BLaER1 treated with 17β-estradiol and CSF1 and Interleukin-3, amounts not matched to agents 10 nM and 100 nM (cell line): ENCODE measurements at regions not wholly inside any gene's neighbourhood (a gene's known extent, or its start where the extent isn't known, plus 50 kb on each side); places are given as distances from the start of the nearest gene placed in this dataset.

Source experiments
- H3K27ac ChIP-seq, 11 experiments: shearing (Covaris generic); formaldehyde crosslinking; 2 replicates each; pipeline ENCODE4 v1.8.1; 2022
- H3K27me3 ChIP-seq, 11 experiments: shearing (Covaris generic); formaldehyde crosslinking; 2 replicates each; pipeline ENCODE4 v1.8.1; 2022
- H3K36me3 ChIP-seq, 11 experiments: shearing (Covaris generic); formaldehyde crosslinking; 2 replicates each; pipeline ENCODE4 v1.8.1; 2022
- H3K4me1 ChIP-seq, 10 experiments: shearing (Covaris generic); formaldehyde crosslinking; 2 replicates each; pipeline ENCODE4 v1.8.1; 2022
- H3K4me2 ChIP-seq, 11 experiments: shearing (Covaris generic); formaldehyde crosslinking; 2 replicates each; pipeline ENCODE4 v1.8.1; 2022
- H3K4me3 ChIP-seq, 10 experiments: shearing (Covaris generic); formaldehyde crosslinking; 2 replicates each; pipeline ENCODE4 v1.8.1; 2022
- H3K9ac ChIP-seq, 11 experiments: shearing (Covaris generic); formaldehyde crosslinking; 2 replicates each; pipeline ENCODE4 v1.8.1; 2022
- H3K9me3 ChIP-seq, 11 experiments: shearing (Covaris generic); formaldehyde crosslinking; replicated peaks in 1 of 11; 2 replicates each; pipeline ENCODE4 v1.8.1; 2022
- H4K20me1 ChIP-seq, 11 experiments: shearing (Covaris generic); formaldehyde crosslinking; 2 replicates each; pipeline ENCODE4 v1.8.1; 2022
- Cebpa-rat ChIP-seq, 11 experiments: shearing (Covaris generic); IDR thresholded peaks; 2 replicates each; pipeline ENCODE4 v1.8.1; 2022

DNA sequence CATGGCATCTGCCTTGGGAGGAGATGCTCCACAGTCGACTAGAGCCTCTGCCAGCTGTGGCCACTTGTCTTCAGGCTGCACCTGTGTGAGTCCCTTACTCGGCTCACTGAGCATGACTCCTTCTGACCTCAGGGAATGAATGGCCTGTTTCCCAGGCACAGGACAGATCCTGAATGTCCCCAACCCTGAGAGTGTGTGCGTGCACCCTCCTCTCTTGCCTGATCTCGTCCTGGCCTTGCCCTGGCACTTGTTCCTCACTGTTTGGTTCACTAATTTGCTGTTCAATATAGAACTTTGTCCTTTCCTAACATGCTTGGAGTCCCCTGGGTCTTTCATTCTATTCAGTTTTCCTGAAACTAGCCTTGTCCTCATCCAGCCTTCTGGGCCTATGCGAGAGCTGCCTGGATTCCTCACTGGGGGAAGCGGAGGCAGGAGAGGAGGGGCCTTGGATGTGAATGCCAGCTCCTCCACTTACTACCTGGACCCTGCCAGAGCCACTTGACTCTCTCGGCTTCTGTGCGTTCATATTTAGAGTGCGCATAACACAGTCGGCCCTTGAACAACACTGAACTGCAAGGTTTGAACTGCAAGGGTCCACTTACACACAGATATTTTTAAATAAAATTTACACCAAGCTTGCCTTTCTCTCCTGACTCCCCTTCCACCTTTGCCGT, 184.8 kb downstream of the ACKR3 start:
- no peak for TF ChIP-seq Cebpa-rat (IDR thresholded peaks at IDR 0.05)
- peaks cover 59 to 72% (median 68%) of the 10 kb centered on the region in 10 experiments for H3K4me1 ChIP-seq
- peak overlapping the region in 9 of 11 experiments; percentile 60 to 78 (median 73); a peak in 16 of 22 replicates for H3K9ac ChIP-seq
- H3K4me3 ChIP-seq = peak overlapping the region in 3 of 10 experiments; percentile 21 to 42 (median 30); a peak in 3 of 20 replicates
- H3K4me2 ChIP-seq = peak overlapping the region; percentile 84 to 96 (median 91); a peak in 21 of 22 replicates
- no peaks in the 10 kb centered on the region for H3K27me3 ChIP-seq
- no peaks in the 10 kb centered on the region for H4K20me1 ChIP-seq
- no peaks in the 10 kb centered on the region for H3K36me3 ChIP-seq
- peak overlapping the region in 10 of 11 experiments; percentile 68 to 96 (median 91); a peak in 19 of 22 replicates for H3K27ac ChIP-seq
- H3K9me3 ChIP-seq = peaks cover 0 to 8% (median 3%) of the 10 kb centered on the region in 11 experiments; a peak in 3 of 22 replicates

DNA sequence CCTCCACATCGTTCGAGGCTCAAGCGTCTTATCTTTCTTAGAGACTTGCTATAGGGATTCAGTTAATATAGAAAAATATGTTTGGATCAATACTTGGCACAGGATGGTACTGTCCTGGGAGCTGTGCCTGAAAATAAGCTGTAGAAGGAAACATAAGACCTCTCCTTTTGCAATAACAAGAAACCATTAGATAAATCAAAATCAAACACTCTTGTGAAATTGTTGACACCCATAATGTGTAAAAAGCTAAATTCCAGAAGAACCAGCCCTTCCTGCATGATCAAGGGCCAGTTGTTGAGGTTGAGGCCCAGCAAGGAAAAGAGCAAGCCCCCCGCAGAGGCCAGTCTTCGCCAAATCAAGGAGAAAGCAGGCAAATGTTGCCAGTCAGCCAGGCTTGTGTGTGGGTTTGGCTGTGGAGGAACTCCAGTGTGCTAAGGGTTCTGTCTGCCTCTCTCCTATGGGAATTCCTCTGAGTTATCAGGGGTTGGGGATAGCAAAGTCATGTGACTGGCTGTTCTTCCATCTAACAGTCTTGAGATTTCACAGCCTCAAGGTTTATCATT, 185.7 kb downstream of the ACKR3 start:
- H3K4me2 ChIP-seq = peak overlapping the region in 10 of 11 experiments; percentile 8 to 96 (median 91); a peak in 20 of 22 replicates
- no peaks in the 10 kb centered on the region for H4K20me1 ChIP-seq
- H3K36me3 ChIP-seq = no peaks in the 10 kb centered on the region
- H3K27ac ChIP-seq = peak overlapping the region in 8 of 11 experiments; percentile 88 to 96 (median 92); a peak in 13 of 22 replicates
- TF ChIP-seq Cebpa-rat (IDR thresholded peaks at IDR 0.05) = no peak
- no peak overlapping the region for H3K4me3 ChIP-seq
- H3K9me3 ChIP-seq = peaks cover 0 to 13% (median 3%) of the 10 kb centered on the region in 11 experiments; a peak in 5 of 22 replicates
- peaks cover 49 to 62% (median 58%) of the 10 kb centered on the region in 10 experiments for H3K4me1 ChIP-seq
- H3K27me3 ChIP-seq = no peaks in the 10 kb centered on the region
- H3K9ac ChIP-seq = 0 out of 22 replicates have a peak overlapping the region, but pooled peaks of 1 of the 11 experiments have one; percentile 6

DNA sequence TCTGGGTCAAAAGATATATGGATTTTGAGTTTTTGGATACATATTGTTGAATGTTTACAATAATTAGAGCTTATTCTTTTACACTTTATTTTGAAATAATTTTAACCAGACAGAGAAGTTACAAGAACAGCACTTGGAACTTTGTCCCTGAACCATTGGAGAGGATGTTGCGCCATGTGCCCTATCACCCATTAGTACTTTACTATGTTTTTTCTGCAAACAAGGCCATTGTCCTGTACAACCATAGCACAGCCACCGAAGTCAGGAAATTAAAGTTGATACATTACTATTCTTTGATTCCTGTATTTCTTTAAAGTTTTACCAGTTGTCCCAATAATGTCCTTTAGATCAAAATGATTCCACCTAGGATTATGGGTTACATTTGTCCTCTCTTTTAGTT, 188.8 kb downstream of the ACKR3 start:
- Histone ChIP-seq H3K4me3 (no peak overlapping the region), H3K4me2 (no peak overlapping the region), H3K9me3 (peaks cover 0 to 13% (median 3%) of the 10 kb centered on the region in 11 experiments; a peak in 5 of 22 replicates), H3K27ac (no peak overlapping the region), H3K9ac (no peak overlapping the region), H3K36me3 (no peaks in the 10 kb centered on the region), H3K27me3 (no peaks in the 10 kb centered on the region), H3K4me1 (peaks cover 20 to 38% (median 29%) of the 10 kb centered on the region in 10 experiments), H4K20me1 (no peaks in the 10 kb centered on the region)
- no peak for TF ChIP-seq Cebpa-rat (IDR thresholded peaks at IDR 0.05)

DNA sequence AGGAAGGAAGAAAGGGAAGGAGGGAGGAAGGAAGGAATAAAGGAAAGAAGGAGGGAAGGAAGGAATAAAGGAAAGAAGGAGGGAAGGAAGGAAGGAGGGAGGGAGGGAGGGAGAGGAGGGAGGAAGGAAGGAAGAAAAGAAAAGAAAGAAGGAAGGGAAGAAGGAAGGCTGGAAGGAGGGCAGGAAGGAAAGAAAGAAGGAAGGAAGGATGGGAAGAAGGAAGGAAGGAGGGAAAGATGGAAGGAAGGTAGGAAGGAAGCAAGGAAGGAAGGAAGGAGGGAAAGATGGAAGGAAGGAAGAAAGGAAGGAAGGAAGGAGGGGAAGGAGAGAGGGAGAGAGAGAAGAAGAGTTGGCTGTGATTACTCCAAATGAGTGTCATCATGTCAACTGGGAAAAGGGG, 190.6 kb downstream of the ACKR3 start:
- Histone ChIP-seq H3K4me2 (no peak overlapping the region), H3K27me3 (no peaks in the 10 kb centered on the region), H3K4me1 (peaks cover 5 to 19% (median 10%) of the 10 kb centered on the region in 10 experiments; a peak in 18 of 20 replicates), H3K27ac (no peak overlapping the region), H3K36me3 (no peaks in the 10 kb centered on the region), H3K9me3 (peaks cover 0 to 13% (median 3%) of the 10 kb centered on the region in 11 experiments; a peak in 5 of 22 replicates), H4K20me1 (no peaks in the 10 kb centered on the region), H3K4me3 (no peak overlapping the region), H3K9ac (no peak overlapping the region)
- no peak for TF ChIP-seq Cebpa-rat (IDR thresholded peaks at IDR 0.05)

DNA sequence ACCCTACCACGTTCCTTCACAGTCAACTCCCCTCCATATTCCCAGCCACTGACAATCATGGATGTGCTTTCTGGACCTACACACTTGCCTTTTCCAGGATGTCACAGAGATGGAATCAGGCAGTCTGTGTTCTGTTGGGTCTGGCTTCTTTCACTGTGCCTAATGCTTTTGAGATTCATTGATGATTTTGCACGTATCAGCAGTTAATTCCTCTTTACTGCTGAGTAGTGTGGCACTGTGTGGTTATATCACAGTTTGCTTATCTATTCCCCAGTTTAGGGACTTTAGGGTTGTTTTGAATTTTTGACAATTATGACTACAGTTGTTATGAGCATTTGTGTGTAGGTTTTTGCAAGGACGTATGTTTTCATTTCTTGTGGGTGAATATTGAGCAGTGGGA, 191.7 kb downstream of the ACKR3 start:
- Histone ChIP-seq H3K9me3 (peaks cover under 1 to 16% (median 6%) of the 10 kb centered on the region in 11 experiments; a peak in 12 of 22 replicates), H3K4me1 (peaks cover 0 to 9% (median 0%) of the 10 kb centered on the region in 10 experiments; a peak in 4 of 20 replicates), H3K36me3 (no peaks in the 10 kb centered on the region), H4K20me1 (no peaks in the 10 kb centered on the region), H3K4me2 (no peak overlapping the region), H3K4me3 (no peak overlapping the region), H3K27ac (no peak overlapping the region), H3K9ac (no peak overlapping the region), H3K27me3 (no peaks in the 10 kb centered on the region)
- no peak for TF ChIP-seq Cebpa-rat (IDR thresholded peaks at IDR 0.05)

DNA sequence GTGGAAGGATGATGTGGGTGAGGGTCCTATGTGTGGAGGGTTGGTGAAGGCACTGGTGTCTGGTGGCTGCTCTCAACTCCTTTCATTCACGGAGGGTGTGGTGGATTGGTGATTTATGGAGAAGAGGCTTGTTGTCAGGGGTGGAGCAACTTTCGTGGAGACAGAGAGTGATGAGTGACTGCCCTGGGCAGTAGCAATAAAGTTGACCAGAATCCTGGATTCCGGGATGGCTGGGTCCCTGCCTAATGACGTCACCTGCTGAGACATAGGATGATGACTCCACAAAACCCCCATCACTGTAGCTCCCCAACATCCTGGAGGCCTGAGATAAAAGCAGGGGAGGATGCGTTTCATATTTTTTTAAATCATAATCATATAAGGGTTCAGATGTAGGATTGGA, 193.0 kb downstream of the ACKR3 start:
- H4K20me1 ChIP-seq = no peaks in the 10 kb centered on the region
- H3K4me2 ChIP-seq = 0 out of 22 replicates have a peak overlapping the region, but pooled peaks of 3 of the 11 experiments have one; percentile 0 to 4 (median 3)
- peaks cover 0 to 9% (median 2%) of the 10 kb centered on the region in 10 experiments; a peak in 11 of 20 replicates for H3K4me1 ChIP-seq
- H3K27ac ChIP-seq = no peak overlapping the region
- no peaks in the 10 kb centered on the region for H3K27me3 ChIP-seq
- H3K9me3 ChIP-seq = peaks cover 13 to 29% (median 18%) of the 10 kb centered on the region in 11 experiments
- H3K36me3 ChIP-seq = no peaks in the 10 kb centered on the region
- no peak for TF ChIP-seq Cebpa-rat (IDR thresholded peaks at IDR 0.05)
- H3K9ac ChIP-seq = no peak overlapping the region
- no peak overlapping the region for H3K4me3 ChIP-seq

DNA sequence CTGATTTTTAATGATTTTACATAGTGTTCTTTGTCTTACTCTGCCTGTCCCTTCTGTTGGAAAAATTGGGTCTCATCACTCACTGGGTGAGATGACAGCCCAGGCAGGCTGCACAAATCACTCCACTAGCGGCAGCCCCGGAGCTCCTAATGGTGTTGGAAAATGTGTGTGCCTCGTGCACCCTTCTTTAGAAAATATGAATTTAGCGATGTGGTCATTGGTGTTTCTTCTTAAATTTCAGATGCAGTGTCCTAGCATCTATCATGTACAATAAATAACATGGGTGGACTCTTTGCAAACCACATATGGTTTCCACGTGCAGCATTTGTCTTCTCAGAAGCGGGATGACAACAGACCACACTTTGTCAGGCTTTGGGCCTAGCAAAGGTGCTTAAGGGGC, 194.2 kb downstream of the ACKR3 start:
- H3K4me2 ChIP-seq = no peak overlapping the region
- H3K27me3 ChIP-seq = no peaks in the 10 kb centered on the region
- no peak overlapping the region for H3K9ac ChIP-seq
- H3K4me1 ChIP-seq = peaks cover 6 to 21% (median 14%) of the 10 kb centered on the region in 10 experiments; a peak in 19 of 20 replicates
- no peaks in the 10 kb centered on the region for H4K20me1 ChIP-seq
- H3K27ac ChIP-seq = no peak overlapping the region
- TF ChIP-seq Cebpa-rat (IDR thresholded peaks at IDR 0.05) = no peak
- no peak overlapping the region for H3K4me3 ChIP-seq
- peaks cover 14 to 28% (median 21%) of the 10 kb centered on the region in 11 experiments for H3K9me3 ChIP-seq
- H3K36me3 ChIP-seq = no peaks in the 10 kb centered on the region

DNA sequence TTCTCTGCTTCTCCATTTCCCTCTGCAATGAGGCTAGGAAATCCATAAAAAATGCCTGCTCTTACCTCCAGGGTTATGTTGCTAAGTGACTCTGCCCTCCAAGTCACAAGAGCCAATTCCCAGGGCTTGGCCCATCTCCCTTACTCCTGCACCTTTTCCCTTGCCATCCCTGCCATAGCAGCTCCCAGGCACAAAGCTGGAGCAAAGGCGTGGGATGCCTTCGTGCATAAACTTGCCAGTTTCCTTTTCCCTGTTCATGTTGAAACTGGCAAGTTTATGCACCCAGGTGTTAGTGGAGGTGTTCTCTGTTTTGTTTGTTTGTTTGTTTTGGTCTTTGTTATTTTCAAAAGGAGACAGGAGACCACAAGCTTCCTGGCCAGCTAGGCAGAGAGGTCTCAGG, 195.1 kb downstream of the ACKR3 start:
- Histone ChIP-seq H3K27ac (no peak overlapping the region), H3K4me1 (peaks cover 6 to 30% (median 23%) of the 10 kb centered on the region in 10 experiments; a peak in 19 of 20 replicates), H3K4me2 (no peak overlapping the region), H4K20me1 (no peaks in the 10 kb centered on the region), H3K9ac (no peak overlapping the region), H3K9me3 (peaks cover 14 to 24% (median 21%) of the 10 kb centered on the region in 11 experiments), H3K36me3 (no peaks in the 10 kb centered on the region), H3K4me3 (no peak overlapping the region), H3K27me3 (no peaks in the 10 kb centered on the region)
- TF ChIP-seq Cebpa-rat (IDR thresholded peaks at IDR 0.05) = no peak

DNA sequence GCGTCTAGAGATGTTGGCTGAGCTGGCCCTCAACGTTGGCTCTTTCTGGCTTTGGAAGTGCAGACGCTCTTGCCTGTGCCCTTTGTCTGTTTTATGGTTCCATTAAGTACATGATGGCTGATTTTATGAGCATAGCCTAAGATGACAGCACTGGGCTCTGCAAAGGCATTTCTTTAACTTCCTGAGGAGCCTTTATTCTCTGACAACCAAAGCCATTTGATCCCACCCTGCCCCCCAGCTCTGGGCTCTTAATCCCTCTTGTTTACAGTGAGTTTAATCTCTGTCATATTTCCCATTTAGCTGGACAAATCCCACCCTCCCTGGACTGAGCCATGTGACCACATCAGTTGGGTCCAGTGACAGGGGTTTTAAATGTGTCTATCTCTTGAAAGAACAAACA, 195.9 kb downstream of the ACKR3 start:
- Histone ChIP-seq H3K4me1 (peaks cover 6 to 37% (median 29%) of the 10 kb centered on the region in 10 experiments; a peak in 19 of 20 replicates), H3K27ac (no peak overlapping the region), H4K20me1 (no peaks in the 10 kb centered on the region), H3K9ac (no peak overlapping the region), H3K4me2 (no peak overlapping the region), H3K9me3 (peaks cover 14 to 24% (median 20%) of the 10 kb centered on the region in 11 experiments), H3K27me3 (no peaks in the 10 kb centered on the region), H3K4me3 (no peak overlapping the region), H3K36me3 (no peaks in the 10 kb centered on the region)
- TF ChIP-seq Cebpa-rat (IDR thresholded peaks at IDR 0.05) = no peak
